ENCODE measurements at regions not wholly inside any gene's neighbourhood (a gene's known extent, or its start where the extent isn't known, plus 50 kb on each side); places are given as distances from the start of the nearest gene placed in this dataset.

GRCh38 chr4:175440786-175441185 is 371.3 kb downstream of the GPM6A start:
- no peak for TF ChIP-seq POLR2A (IDR thresholded peaks at IDR 0.05; ENCODE audit: low read length)
- no peak for TF ChIP-seq HDAC2 (IDR thresholded peaks at IDR 0.05)
- TF ChIP-seq KDM5A (IDR thresholded peaks at IDR 0.05) = no peak
- no peak for TF ChIP-seq EHMT2 (IDR thresholded peaks at IDR 0.05; ENCODE audit: low read depth)
- no peak for TF ChIP-seq USF2 (IDR thresholded peaks at IDR 0.05)
- TF ChIP-seq CTCF (IDR thresholded peaks at IDR 0.05) = no peak
- no peak for TF ChIP-seq EP300 (IDR thresholded peaks at IDR 0.05)
